H1 (cell line): ENCODE measurements at regions not wholly inside any gene's neighbourhood (a gene's known extent, or its start where the extent isn't known, plus 50 kb on each side); places are given as distances from the start of the nearest gene placed in this dataset.

Source experiments
- CHD2 ChIP-seq: IDR thresholded peaks from 2 replicates; pipeline ENCODE4 v1.6.1; 2012; ENCODE audit warnings: low read length, improper control_type of control experiment
- CTCF ChIP-seq, 3 experiments: IDR thresholded peaks; 1 replicate in 2 of 3; 2 replicates in 1 of 3; pipeline versions ENCODE4 v1.5.1 to v1.6.1; 2011; ENCODE audit warnings: low read length in 3 of 3, mild to moderate bottlenecking in 3 of 3, inconsistent platforms in 2 of 3, low read depth in 1 of 3, moderate library complexity in 1 of 3; ENCODE audit not compliant: insufficient read depth in 1 of 3; ENCODE audit errors: control extremely low read depth in 1 of 3
- KDM4A ChIP-seq: IDR thresholded peaks from one replicate; pipeline ENCODE4 v1.7.1; 2012; ENCODE audit warnings: low read depth, mild to moderate bottlenecking, moderate library complexity, low read length, inconsistent platforms; ENCODE audit not compliant: severe bottlenecking
- NANOG ChIP-seq: IDR thresholded peaks from 2 replicates; pipeline ENCODE4 v1.6.1; 2011; ENCODE audit warnings: low read length, low read depth, mild to moderate bottlenecking, inconsistent platforms; ENCODE audit not compliant: insufficient read depth, poor library complexity, severe bottlenecking
- SIN3A ChIP-seq, 2 experiments: IDR thresholded peaks in 1 of 2; conservative IDR thresholded peaks in 1 of 2; 2 replicates each; pipeline ENCODE4 v1.6.1; 2011 to 2012; ENCODE audit warnings: low read length in 2 of 2, improper control_type of control experiment in 1 of 2, low read depth in 1 of 2, mild to moderate bottlenecking in 1 of 2
- USF2 ChIP-seq: IDR thresholded peaks from 2 replicates; pipeline ENCODE4 v1.6.1; 2011; ENCODE audit warnings: low read length, improper control_type of control experiment

- TF ChIP-seq CTCF (IDR thresholded peaks at IDR 0.05; ENCODE audit: control extremely low read depth in 1 of 3, insufficient read depth in 1 of 3, low read depth in 1 of 3, low read length in 3 of 3) (no peak), SIN3A (conservative IDR thresholded peaks at IDR 0.05 in 1 of 2, IDR thresholded peaks at IDR 0.05 in 1 of 2; ENCODE audit: low read depth in 1 of 2, low read length in 2 of 2) (no peak), KDM4A (no peak), CHD2 (no peak), USF2 (no peak), NANOG (no peak)
Measured at GRCh38 chr12:47585507-47585906, 120.3 kb downstream of the RPAP3 start (continued).
